Skeletal muscle satellite cell (primary cell): ENCODE measurements at regions not wholly inside any gene's neighbourhood (a gene's known extent, or its start where the extent isn't known, plus 50 kb on each side); places are given as distances from the start of the nearest gene placed in this dataset.

ENCODE experiments used
- H3K27me3 ChIP-seq: 2 replicates; pipeline ENCODE4 v1.7.0; 2013; ENCODE audit warnings: low read length; ENCODE audit not compliant: control insufficient read depth, insufficient read depth
- H3K36me3 ChIP-seq: 2 replicates; pipeline ENCODE4 v1.7.0; 2013; ENCODE audit warnings: mild to moderate bottlenecking, control low read depth, low read length; ENCODE audit not compliant: insufficient read depth
- H3K4me1 ChIP-seq: 2 replicates; pipeline ENCODE4 v1.7.0; 2013; ENCODE audit warnings: low read length; ENCODE audit not compliant: control insufficient read depth, insufficient read depth
- H3K4me2 ChIP-seq: 2 replicates; pipeline ENCODE4 v1.7.0; 2013; ENCODE audit warnings: mild to moderate bottlenecking, low read length
- H3K4me3 ChIP-seq: 2 replicates; pipeline ENCODE4 v1.7.0; 2013; ENCODE audit warnings: low read length
- H3K9ac ChIP-seq: 2 replicates; pipeline ENCODE4 v1.7.0; 2013; ENCODE audit warnings: mild to moderate bottlenecking, low read depth, low read length, moderate library complexity
- H3K9me3 ChIP-seq: replicated peaks from 2 replicates; pipeline ENCODE4 v1.7.0; 2013; ENCODE audit warnings: mild to moderate bottlenecking, control low read depth, low read length

- H3K27me3 ChIP-seq, result peaks cover 14% of the 10 kb centered on the region
- H3K4me3 ChIP-seq, result no peak overlapping the region
- H3K4me2 ChIP-seq, result no peak overlapping the region
Measured at GRCh38 chr6:163948250-163948649, 533.7 kb downstream of the QKI start.

GRCh38 chr6:163947276-163947675 lies 532.8 kb downstream of the QKI start:
- H3K4me1 ChIP-seq, result peaks cover 9% of the 10 kb centered on the region
- peaks cover 14% of the 10 kb centered on the region for H3K27me3 ChIP-seq
- H3K4me2 ChIP-seq, result no peak overlapping the region
- H3K4me3 ChIP-seq, result no peak overlapping the region
- no peaks in the 10 kb centered on the region for H3K9me3 ChIP-seq
- no peak overlapping the region for H3K9ac ChIP-seq
- no peaks in the 10 kb centered on the region for H3K36me3 ChIP-seq

More at GRCh38 chr6:163948250-163948649, 533.7 kb downstream of the QKI start:
- Histone ChIP-seq H3K4me1 (peaks cover 9% of the 10 kb centered on the region), H3K36me3 (no peaks in the 10 kb centered on the region), H3K9me3 (no peaks in the 10 kb centered on the region), H3K9ac (no peak overlapping the region)

GRCh38 chr6:163946437-163946836 lies 531.9 kb downstream of the QKI start:
- no peak overlapping the region for H3K9ac ChIP-seq
- H3K4me3 ChIP-seq, result no peak overlapping the region
- H3K4me2 ChIP-seq, result no peak overlapping the region
- H3K27me3 ChIP-seq, result peaks cover 14% of the 10 kb centered on the region
- H3K9me3 ChIP-seq, result no peaks in the 10 kb centered on the region
- peaks cover 9% of the 10 kb centered on the region for H3K4me1 ChIP-seq
- no peaks in the 10 kb centered on the region for H3K36me3 ChIP-seq

GRCh38 chr6:163945808-163946207 lies 531.3 kb downstream of the QKI start:
- H3K9ac ChIP-seq, result no peak overlapping the region
- H3K9me3 ChIP-seq, result no peaks in the 10 kb centered on the region
- peaks cover 14% of the 10 kb centered on the region for H3K27me3 ChIP-seq
- H3K4me3 ChIP-seq, result no peak overlapping the region
- H3K36me3 ChIP-seq, result no peaks in the 10 kb centered on the region
- peaks cover 9% of the 10 kb centered on the region for H3K4me1 ChIP-seq
- H3K4me2 ChIP-seq, result no peak overlapping the region

- H3K4me2 ChIP-seq, result no peak overlapping the region
- H3K4me3 ChIP-seq, result no peak overlapping the region
- H3K4me1 ChIP-seq, result peaks cover 9% of the 10 kb centered on the region
Measured at GRCh38 chr6:163944897-163945296, 530.4 kb downstream of the QKI start.

GRCh38 chr6:163943607-163944385 lies 529.3 kb downstream of the QKI start:
- no peaks in the 10 kb centered on the region for H3K36me3 ChIP-seq
- H3K9me3 ChIP-seq, result no peaks in the 10 kb centered on the region
- H3K4me2 ChIP-seq, result peak overlapping the region; percentile 68
- H3K4me1 ChIP-seq, result peaks cover 9% of the 10 kb centered on the region
- H3K4me3 ChIP-seq, result no peak overlapping the region
- H3K9ac ChIP-seq, result no peak overlapping the region
- peaks cover 14% of the 10 kb centered on the region for H3K27me3 ChIP-seq

More at GRCh38 chr6:163944897-163945296, 530.4 kb downstream of the QKI start:
- H3K9me3 ChIP-seq, result no peaks in the 10 kb centered on the region
- no peak overlapping the region for H3K9ac ChIP-seq
- peaks cover 14% of the 10 kb centered on the region for H3K27me3 ChIP-seq
- H3K36me3 ChIP-seq, result no peaks in the 10 kb centered on the region

- no peaks in the 10 kb centered on the region for H3K36me3 ChIP-seq
- H3K27me3 ChIP-seq, result peaks cover 14% of the 10 kb centered on the region
- H3K4me2 ChIP-seq, result no peak overlapping the region
- peaks cover 9% of the 10 kb centered on the region for H3K4me1 ChIP-seq
- H3K9me3 ChIP-seq, result no peaks in the 10 kb centered on the region
- H3K4me3 ChIP-seq, result no peak overlapping the region
- no peak overlapping the region for H3K9ac ChIP-seq
Measured at GRCh38 chr6:163942790-163943189, 528.3 kb downstream of the QKI start.

- Histone ChIP-seq H3K36me3 (no peaks in the 10 kb centered on the region), H3K4me3 (no peak overlapping the region), H3K4me2 (no peak overlapping the region), H3K27me3 (peaks cover 14% of the 10 kb centered on the region), H3K9ac (no peak overlapping the region), H3K9me3 (no peaks in the 10 kb centered on the region), H3K4me1 (peaks cover 9% of the 10 kb centered on the region)
Measured at GRCh38 chr6:163941624-163941976, 527.1 kb downstream of the QKI start.

GRCh38 chr6:163940705-163941623 lies 526.4 kb downstream of the QKI start:
- H3K4me1 ChIP-seq, result peaks cover 9% of the 10 kb centered on the region
- H3K4me2 ChIP-seq, result no peak overlapping the region
- H3K9ac ChIP-seq, result no peak overlapping the region
- peaks cover 12% of the 10 kb centered on the region for H3K27me3 ChIP-seq
- H3K4me3 ChIP-seq, result no peak overlapping the region
- no peaks in the 10 kb centered on the region for H3K9me3 ChIP-seq
- H3K36me3 ChIP-seq, result no peaks in the 10 kb centered on the region

GRCh38 chr6:163937071-163937470 lies 522.6 kb downstream of the QKI start:
- no peak overlapping the region for H3K4me2 ChIP-seq
- H3K4me3 ChIP-seq, result no peak overlapping the region
- no peak overlapping the region for H3K9ac ChIP-seq
- no peaks in the 10 kb centered on the region for H3K27me3 ChIP-seq
- H3K4me1 ChIP-seq, result no peaks in the 10 kb centered on the region
- no peaks in the 10 kb centered on the region for H3K9me3 ChIP-seq
- H3K36me3 ChIP-seq, result no peaks in the 10 kb centered on the region

GRCh38 chr6:163935158-163935762 lies 520.7 kb downstream of the QKI start:
- H3K27me3 ChIP-seq, result no peaks in the 10 kb centered on the region
- H3K36me3 ChIP-seq, result no peaks in the 10 kb centered on the region
- H3K4me1 ChIP-seq, result no peaks in the 10 kb centered on the region
- no peak overlapping the region for H3K4me2 ChIP-seq
- no peak overlapping the region for H3K9ac ChIP-seq
- H3K9me3 ChIP-seq, result no peaks in the 10 kb centered on the region
- H3K4me3 ChIP-seq, result no peak overlapping the region
